GM12891 (cell line): ENCODE measurements at regions not wholly inside any gene's neighbourhood (a gene's known extent, or its start where the extent isn't known, plus 50 kb on each side); places are given as distances from the start of the nearest gene placed in this dataset.

Experiments
- POLR2A ChIP-seq: IDR thresholded peaks from 2 replicates; pipeline ENCODE4 v1.6.1; 2011; ENCODE audit warnings: low read depth, low read length, control low read depth
- POLR2AphosphoS5 ChIP-seq: IDR thresholded peaks from 2 replicates; pipeline ENCODE4 v1.6.1; 2011; ENCODE audit warnings: low read depth, low read length, control low read depth

GRCh38 chr5:153275695-153276094 is 214.8 kb upstream of the GRIA1 start:
- TF ChIP-seq POLR2AphosphoS5, result no peak
- TF ChIP-seq POLR2A, result no peak
